CD4-positive, alpha-beta T cell (primary cell): ENCODE measurements at regions not wholly inside any gene's neighbourhood (a gene's known extent, or its start where the extent isn't known, plus 50 kb on each side); places are given as distances from the start of the nearest gene placed in this dataset.

Experiments used
- ATAC-seq: fragments of 200-7000 bp; cut with Tn5 transposase; one replicate; pipeline ENCODE4 v1.10.0; 2022; ENCODE audit warnings: mild to moderate bottlenecking; ENCODE audit not compliant: poor library complexity
- CTCF ChIA-PET: fragments of 350-600 bp; sonication (Branson Sonifier 250); formaldehyde crosslinking; loops from one replicate; lab custom pipeline; 2021; ENCODE audit warnings: antibody characterized with exemption, inconsistent platforms; lab: Charles Lee
- POLR2A ChIA-PET: fragments of 350-600 bp; sonication (Branson Sonifier 250); formaldehyde crosslinking; loops from one replicate; lab custom pipeline; 2021; ENCODE audit warnings: antibody characterized with exemption, inconsistent platforms; lab: Charles Lee
- DNase-seq, 14 experiments: peaks; one replicate each; pipeline ENCODE4 v3.0.0-alpha.2; 2013 to 2020; ENCODE audit warnings: mixed read lengths in 2 of 14
- H3K27ac ChIP-seq, 2 donors: one replicate each; pipeline versions ENCODE4 v1.5.1 to v1.7.0; 2013; ENCODE audit warnings: low read length in 2 of 2, low read depth in 1 of 2, mild to moderate bottlenecking in 1 of 2
- H3K27me3 ChIP-seq, 2 experiments: 1 replicate in 1 of 2; 2 replicates in 1 of 2; pipeline versions ENCODE4 v1.6.1 to v1.7.0; 2013; ENCODE audit warnings: low read length in 2 of 2, control low read depth in 1 of 2, mild to moderate bottlenecking in 1 of 2, moderate library complexity in 1 of 2; ENCODE audit not compliant: insufficient read depth in 2 of 2, control insufficient read depth in 1 of 2
- H3K36me3 ChIP-seq: one replicate; pipeline ENCODE4 v1.6.1; 2013; ENCODE audit warnings: low read length, control low read depth; ENCODE audit not compliant: insufficient read depth
- H3K4me1 ChIP-seq: one replicate; pipeline ENCODE4 v1.6.1; 2013; ENCODE audit warnings: low read length, control low read depth; ENCODE audit not compliant: insufficient read depth
- H3K4me3 ChIP-seq: one replicate; pipeline ENCODE4 v1.5.1; 2013; ENCODE audit warnings: mild to moderate bottlenecking, low read length, moderate library complexity
- H3K9me3 ChIP-seq, 2 experiments: 1 replicate in 1 of 2; 2 replicates in 1 of 2; pipeline versions ENCODE4 v1.6.1 to v1.7.0; 2013; ENCODE audit warnings: low read length in 2 of 2, mild to moderate bottlenecking in 2 of 2, control low read depth in 1 of 2, moderate library complexity in 1 of 2; ENCODE audit not compliant: control insufficient read depth in 1 of 2, insufficient read depth in 1 of 2
- H3K27ac Mint-ChIP-seq: one replicate; pipeline ENCODE4 v1.8.0; 2020; ENCODE audit warnings: mixed read lengths
- H3K27me3 Mint-ChIP-seq: one replicate; pipeline ENCODE4 v1.8.0; 2021; ENCODE audit warnings: mixed read lengths
- H3K36me3 Mint-ChIP-seq: one replicate; pipeline ENCODE4 v1.8.0; 2021; ENCODE audit warnings: low read depth, mixed read lengths
- H3K4me1 Mint-ChIP-seq: one replicate; pipeline ENCODE4 v1.8.0; 2021; ENCODE audit warnings: low read depth, mixed read lengths
- H3K4me3 Mint-ChIP-seq: one replicate; pipeline ENCODE4 v1.8.0; 2020; ENCODE audit warnings: mild to moderate bottlenecking, mixed read lengths
- H3K9me3 Mint-ChIP-seq: one replicate; pipeline ENCODE4 v1.8.0; 2020; ENCODE audit warnings: mixed read lengths
- CTCF ChIP-seq: fragments of 200-600 bp; IDR thresholded peaks from one replicate; pipeline ENCODE4 v1.8.0; 2022; ENCODE audit warnings: antibody characterized with exemption, mild to moderate bottlenecking
- intact Hi-C, 2 experiments: fragments of 100-400 bp; cut with DNase I in 1 of 2; cut with micrococcal nuclease in 1 of 2; formaldehyde crosslinking; loops; one replicate each; pipeline versions ENCODE4 v1.15.1 to v1.9.0; 2023 to 2025; cut with DNase I, micrococcal nuclease

GRCh38 chr7:67692425-67692824 lies 695.8 kb downstream of the TYW1 start:
- H3K27me3 Mint-ChIP-seq = no peaks in the 10 kb centered on the region
- ATAC-seq = no peak
- TF ChIP-seq CTCF = no peak

GRCh38 chr7:67696124-67696523 lies 699.5 kb downstream of the TYW1 start:
- H3K4me3 Mint-ChIP-seq = no peak overlapping the region

More at GRCh38 chr7:67692425-67692824, 695.8 kb downstream of the TYW1 start:
- Mint-ChIP-seq H3K36me3 (no peaks in the 10 kb centered on the region), H3K4me3 (no peak overlapping the region), H3K4me1 (no peaks in the 10 kb centered on the region), H3K27ac (no peak overlapping the region), H3K9me3 (peaks cover 10% of the 10 kb centered on the region)
- Histone ChIP-seq H3K27ac (no peak overlapping the region), H3K4me1 (no peaks in the 10 kb centered on the region), H3K27me3 (no peaks in the 10 kb centered on the region), H3K36me3 (no peaks in the 10 kb centered on the region), H3K4me3 (no peak overlapping the region), H3K9me3 (peaks cover 0 to 19% of the 10 kb centered on the region in 2 experiments)
- POLR2A ChIA-PET = no interaction called here
- no peak for DNase-seq
- intact Hi-C loops = no loop called here
- CTCF ChIA-PET = no interaction called here

GRCh38 chr7:67696878-67697277 lies 700.2 kb downstream of the TYW1 start:
- DNase-seq (no peak), ATAC-seq (no peak)
- Mint-ChIP-seq H3K27ac (no peak overlapping the region), H3K9me3 (peaks cover 14% of the 10 kb centered on the region), H3K4me3 (no peak overlapping the region), H3K36me3 (no peaks in the 10 kb centered on the region), H3K4me1 (no peaks in the 10 kb centered on the region), H3K27me3 (no peaks in the 10 kb centered on the region)
- TF ChIP-seq CTCF = no peak
- Histone ChIP-seq H3K27ac (no peak overlapping the region), H3K4me1 (no peaks in the 10 kb centered on the region), H3K4me3 (no peak overlapping the region), H3K9me3 (peaks cover 0 to 34% of the 10 kb centered on the region in 2 experiments), H3K36me3 (no peaks in the 10 kb centered on the region), H3K27me3 (no peaks in the 10 kb centered on the region)
- POLR2A ChIA-PET = no interaction called here
- intact Hi-C loops = no loop called here
- CTCF ChIA-PET = no interaction called here

More at GRCh38 chr7:67696124-67696523, 699.5 kb downstream of the TYW1 start:
- no peak overlapping the region for H3K27ac ChIP-seq
- Mint-ChIP-seq H3K4me1 (no peaks in the 10 kb centered on the region), H3K9me3 (peaks cover 14% of the 10 kb centered on the region), H3K27ac (no peak overlapping the region), H3K27me3 (no peaks in the 10 kb centered on the region), H3K36me3 (no peaks in the 10 kb centered on the region)
- CTCF ChIA-PET = no interaction called here
- peaks cover 0 to 32% of the 10 kb centered on the region in 2 experiments for H3K9me3 ChIP-seq
- POLR2A ChIA-PET = no interaction called here
- H3K27me3 ChIP-seq = no peaks in the 10 kb centered on the region
- no peak overlapping the region for H3K4me3 ChIP-seq
- no peaks in the 10 kb centered on the region for H3K4me1 ChIP-seq
- intact Hi-C loops = no loop called here
- ATAC-seq (no peak), DNase-seq (no peak)
- H3K36me3 ChIP-seq = no peaks in the 10 kb centered on the region
- TF ChIP-seq CTCF = no peak
